Brain pericyte (primary cell): ENCODE measurements at regions not wholly inside any gene's neighbourhood (a gene's known extent, or its start where the extent isn't known, plus 50 kb on each side); places are given as distances from the start of the nearest gene placed in this dataset.
A peak's percentile ranks its signal among the peaks of the same experiment; 100 is the strongest.
"Not testable (repeated sequence)": the region's sequence is repeated elsewhere in the genome, so short reads cannot be mapped to it uniquely, and the experiment has no call there.

Source experiments
- DNase-seq: peaks from one replicate; pipeline ENCODE4 v3.0.0-alpha.2; 2012; ENCODE audit warnings: low read depth, low spot score

DNA sequence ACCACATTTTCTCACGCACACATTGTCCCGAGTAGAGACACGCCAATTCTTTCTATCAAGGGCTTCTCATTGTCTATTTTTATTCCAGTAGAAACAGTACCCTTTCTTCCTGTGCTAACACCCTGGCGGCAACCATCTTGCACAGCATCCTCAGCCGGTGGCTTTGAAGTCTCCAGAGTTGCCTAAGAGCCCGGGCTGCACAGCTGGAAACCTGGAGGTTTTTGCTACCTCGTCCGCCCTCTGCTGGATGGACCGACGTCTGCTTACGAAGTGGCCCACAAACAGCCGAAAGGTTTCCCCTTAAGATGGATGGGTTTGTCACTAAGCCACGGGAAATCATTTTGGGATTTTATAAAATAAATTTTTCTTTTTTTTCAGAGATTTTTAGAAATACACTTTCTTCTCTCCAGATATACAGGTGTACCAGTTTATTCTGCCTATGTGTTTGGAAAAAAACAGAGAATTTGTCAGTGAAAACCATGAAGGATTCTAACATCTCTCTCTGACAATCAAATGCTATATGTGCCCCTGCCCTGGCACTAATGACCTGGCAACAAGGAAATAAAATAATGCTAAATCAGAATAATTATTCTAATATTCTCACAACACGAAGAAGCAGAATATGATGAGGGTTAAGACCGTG lies 81.8 kb upstream of the FAM204A start:
- peak; percentile 61 for DNase-seq

DNA sequence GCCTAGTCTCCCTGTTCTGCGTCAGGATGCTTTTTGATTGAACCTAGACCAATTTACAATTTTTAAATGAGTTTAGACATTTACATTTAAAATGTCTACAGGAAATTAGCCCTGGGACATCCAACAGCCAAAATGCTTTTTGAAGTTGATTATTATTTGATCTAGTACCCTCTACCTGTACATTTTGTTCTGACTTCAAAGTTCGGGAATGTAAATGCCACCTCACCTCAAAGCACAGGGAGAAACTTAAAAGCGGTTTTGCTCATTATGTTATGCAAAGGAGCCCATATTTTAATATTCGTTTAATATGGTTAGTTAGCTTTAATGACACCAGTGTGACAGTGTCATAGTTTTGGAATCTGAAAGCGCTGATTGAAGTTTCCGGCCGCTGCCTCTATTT lies 80.1 kb upstream of the FAM204A start:
- no peak for DNase-seq

DNA sequence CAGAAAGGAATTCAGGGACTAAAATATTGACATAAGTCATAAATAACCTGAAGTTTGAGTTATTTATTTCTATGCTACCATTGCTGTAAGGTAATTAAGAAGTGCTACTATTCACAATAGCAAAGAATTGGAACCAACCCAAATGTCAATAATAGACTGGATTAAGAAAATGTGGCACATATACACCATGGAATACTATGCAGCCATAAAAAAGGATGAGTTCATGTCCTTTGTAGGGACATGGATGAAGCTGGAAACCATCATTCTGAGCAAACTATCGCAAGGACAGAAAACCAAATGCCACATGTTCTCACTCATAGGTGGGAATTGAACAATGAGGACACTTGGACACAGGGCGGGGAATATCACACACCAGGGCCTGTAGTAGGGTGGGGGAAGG lies 77.9 kb upstream of the FAM204A start:
- not testable (repeated sequence) for DNase-seq

DNA sequence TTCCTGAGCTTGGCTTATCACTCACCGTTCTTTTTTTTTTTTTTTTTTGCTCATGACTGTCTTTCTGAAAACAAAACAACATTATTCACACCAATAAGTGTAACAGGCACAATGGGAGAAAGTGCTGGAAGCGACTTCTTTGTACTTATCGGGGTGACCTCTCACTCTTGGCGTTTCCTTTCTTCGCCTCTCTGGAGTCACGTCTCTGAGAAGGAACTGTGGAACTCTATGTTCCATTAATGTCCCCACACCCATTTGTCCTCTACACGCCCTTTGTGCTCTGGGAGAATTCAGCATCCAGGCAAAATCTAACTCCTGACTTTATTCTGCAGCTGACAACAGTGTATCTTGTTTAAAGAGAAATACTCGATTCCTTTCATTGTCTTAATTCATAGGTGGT lies 70.8 kb upstream of the FAM204A start:
- no peak for DNase-seq

DNA sequence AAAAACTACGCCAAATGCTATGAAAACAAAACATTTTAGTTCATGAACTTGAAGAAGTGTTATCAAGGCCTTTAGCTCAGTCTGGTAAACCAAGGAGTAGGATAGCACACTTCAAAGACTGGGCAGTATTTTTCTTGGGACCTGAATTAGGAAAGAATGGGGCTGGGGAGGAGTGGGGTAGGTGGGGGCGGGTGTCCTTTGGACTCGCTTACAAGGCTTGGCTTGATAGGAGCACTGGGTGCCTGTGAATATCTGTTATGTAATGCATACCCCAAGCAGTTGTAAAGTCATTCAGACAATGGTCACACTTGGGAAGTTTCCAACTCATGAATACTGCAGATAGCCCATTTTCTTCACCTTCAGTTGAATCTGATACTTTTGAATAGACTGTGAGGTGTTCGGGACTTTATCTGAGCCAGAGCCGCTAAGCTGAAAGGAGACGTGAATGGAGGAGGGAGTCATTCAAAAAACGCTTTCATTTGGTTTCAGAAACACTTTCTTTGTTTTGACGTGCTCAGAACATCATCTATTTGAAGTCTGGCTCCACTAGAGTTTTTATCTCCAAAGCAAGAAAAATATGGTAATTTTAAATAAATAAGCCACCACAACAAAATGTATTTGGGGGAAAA lies 70.1 kb upstream of the FAM204A start:
- DNase-seq, result no peak

DNA sequence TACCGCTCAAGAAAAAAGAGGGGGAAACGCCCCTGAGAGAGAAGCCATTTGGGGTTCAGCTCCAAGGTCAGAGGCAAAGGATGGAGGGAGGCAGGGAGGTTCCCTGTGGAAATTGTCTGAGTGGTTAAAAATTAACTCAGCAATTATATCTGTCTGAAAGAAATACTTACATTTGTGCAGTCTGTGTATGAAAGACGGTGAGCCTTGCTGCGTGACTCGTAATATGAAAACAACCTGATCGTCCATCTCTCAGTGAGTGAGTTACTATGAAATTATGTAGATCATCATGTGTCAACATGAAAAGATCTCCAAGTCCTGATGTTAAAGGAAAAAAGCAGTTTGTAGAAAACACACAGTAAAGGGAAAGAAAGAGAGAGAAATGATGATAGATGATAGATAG lies 67.2 kb upstream of the FAM204A start:
- no peak for DNase-seq

DNA sequence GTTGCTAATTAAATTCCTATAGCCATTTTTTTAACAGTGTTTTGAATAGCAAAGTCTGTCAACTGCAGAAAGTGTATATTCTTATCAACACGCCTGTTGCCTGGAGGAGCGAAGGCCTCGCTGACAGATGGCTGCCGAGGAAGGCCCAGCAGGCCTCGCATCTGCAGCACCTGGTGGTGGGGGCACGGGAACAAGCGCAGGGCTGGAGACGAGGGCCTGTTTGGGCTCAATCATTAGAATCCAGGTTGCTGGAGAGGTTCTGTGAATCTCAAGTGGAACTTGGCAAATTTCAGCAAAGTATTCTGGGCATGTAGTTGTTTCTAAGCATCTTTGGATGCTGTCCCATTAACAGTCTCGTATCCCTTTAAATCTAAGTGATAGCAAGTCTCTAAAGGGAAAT lies 66.1 kb upstream of the FAM204A start:
- no peak for DNase-seq

DNA sequence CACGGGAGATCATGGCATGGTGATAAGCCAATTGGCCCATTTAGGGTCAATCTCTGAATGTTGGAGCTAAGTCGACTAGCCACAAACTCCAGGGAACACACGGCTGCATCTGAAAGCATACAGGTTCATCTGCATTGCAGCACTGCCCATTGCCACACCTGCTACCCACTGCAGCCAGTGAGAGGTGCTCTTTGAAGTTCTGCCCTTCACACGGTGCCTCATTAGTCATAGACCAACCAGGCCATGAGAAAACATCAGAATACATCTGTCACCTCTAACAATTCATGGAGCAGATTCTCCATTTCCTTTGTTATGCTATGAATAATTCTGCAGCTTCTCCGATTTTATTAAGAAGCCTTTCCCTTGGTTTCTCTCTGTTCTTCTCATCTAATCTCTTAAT lies 65.7 kb upstream of the FAM204A start:
- DNase-seq, result no peak

DNA sequence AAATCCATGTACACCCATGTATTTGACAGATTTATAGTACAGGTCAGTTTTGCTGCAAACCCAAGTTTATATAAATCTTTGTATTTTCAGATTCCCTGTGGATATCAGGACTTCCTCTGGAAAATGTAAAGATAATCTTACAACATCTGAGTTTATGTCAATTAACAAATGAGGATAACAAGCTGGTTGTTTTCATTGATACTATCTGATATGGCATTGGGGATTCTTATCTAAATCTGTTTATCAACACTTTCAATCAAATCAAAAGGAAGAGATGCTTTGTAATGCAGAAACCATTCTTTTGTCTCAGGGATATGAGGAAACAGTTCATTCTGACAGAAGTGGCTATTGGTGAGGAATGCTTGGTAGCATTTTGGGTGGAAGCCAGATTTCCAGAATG lies 64.9 kb upstream of the FAM204A start:
- DNase-seq, result no peak

DNA sequence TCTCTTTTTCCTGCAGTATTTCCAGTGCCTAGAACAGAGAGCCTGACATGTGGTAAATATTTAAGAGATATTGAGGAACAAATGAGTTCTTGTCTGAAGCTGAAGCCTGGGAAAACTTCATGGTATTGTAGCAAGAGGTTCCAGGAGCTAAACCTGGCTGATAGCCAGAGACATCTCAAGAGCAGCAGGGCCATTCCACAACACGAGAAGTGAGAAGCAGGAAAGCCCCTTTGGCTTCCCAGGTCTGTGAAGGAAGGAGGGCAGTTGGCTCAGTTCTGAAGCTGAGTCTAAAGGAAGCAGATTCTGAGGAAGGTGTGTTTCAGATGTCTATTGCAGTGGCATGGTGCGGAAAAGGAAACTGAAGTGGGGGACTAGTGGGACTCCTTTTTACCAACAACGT lies 63.8 kb upstream of the FAM204A start:
- no peak for DNase-seq

DNA sequence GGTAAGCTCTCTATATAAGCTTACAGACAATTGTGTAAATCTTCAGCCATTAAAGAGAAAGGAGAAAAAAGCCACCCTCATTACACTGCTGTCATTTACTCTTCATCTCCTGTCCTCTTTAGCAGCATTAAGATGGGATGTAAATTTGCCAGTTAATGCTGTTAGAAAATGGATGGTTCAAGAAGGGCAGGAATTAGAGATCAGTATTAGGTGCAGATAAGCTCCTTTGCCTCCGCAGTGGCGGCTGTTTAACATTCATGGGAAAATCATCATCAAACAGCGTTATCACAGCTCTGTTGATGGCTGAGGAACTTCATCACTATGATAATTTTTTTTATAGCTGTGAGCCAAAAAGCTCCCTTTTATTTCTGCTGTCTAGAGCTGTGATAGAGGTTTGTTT lies 61.8 kb upstream of the FAM204A start:
- DNase-seq, result no peak

DNA sequence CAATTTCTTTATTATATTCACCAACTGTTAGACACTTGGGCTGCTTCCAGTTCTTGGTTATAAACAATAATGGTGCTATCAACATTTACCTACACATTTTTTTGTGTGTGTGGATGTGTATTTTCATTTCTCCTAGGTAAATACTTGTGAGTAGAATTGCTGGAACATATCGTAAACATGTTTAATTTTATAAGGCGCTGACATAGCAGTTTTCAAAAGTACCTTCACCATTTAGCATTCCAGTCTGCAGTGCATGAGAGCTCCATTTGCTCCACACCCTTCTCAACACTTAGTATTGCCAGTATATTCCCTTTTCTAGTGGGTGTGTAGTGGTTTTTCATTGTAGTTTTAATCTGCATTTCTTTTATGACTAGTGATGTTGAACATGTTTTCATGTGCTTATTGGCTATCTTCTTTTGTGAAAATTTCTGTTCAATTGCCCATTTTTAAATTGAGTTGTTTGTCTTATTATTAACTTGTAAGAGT lies 59.6 kb upstream of the FAM204A start:
- no peak for DNase-seq

DNA sequence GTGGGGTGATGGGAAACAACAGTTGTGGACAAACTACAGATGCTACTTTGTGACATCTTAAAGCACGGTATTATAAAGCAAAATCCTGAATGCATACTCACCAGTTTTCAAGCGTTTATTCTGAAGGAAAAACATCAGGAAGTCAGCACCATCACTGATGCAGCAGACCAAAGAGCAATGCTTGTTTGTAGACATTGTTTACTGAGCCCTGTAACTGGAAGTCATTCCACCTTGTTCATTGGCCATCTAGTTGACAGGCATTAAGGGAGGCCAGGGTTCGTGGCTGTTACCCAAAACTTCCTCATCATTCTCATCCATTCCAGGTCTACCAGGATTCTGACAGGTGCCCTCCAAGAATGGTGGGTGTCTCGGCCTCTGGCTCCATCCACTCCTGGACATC lies 55.3 kb upstream of the FAM204A start:
- DNase-seq, result no peak

DNA sequence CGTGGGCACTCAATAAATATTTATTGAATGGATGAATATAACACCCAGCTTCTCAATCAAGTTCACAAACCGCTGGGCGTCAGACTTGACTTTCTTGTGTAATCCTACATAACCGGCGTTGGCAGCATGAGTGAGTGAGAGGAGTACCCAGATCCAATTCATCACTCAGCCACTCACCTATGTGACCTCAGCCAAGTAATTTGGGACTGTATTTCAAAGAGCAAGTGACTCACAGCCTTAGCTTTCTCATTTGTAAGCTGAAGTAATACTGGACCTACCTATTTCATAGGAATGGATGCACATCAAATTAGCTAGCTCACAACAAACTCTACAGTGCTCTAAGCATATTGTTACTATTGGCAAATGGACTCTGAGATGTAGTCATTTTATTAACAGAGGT lies 53.8 kb upstream of the FAM204A start:
- DNase-seq, result no peak

DNA sequence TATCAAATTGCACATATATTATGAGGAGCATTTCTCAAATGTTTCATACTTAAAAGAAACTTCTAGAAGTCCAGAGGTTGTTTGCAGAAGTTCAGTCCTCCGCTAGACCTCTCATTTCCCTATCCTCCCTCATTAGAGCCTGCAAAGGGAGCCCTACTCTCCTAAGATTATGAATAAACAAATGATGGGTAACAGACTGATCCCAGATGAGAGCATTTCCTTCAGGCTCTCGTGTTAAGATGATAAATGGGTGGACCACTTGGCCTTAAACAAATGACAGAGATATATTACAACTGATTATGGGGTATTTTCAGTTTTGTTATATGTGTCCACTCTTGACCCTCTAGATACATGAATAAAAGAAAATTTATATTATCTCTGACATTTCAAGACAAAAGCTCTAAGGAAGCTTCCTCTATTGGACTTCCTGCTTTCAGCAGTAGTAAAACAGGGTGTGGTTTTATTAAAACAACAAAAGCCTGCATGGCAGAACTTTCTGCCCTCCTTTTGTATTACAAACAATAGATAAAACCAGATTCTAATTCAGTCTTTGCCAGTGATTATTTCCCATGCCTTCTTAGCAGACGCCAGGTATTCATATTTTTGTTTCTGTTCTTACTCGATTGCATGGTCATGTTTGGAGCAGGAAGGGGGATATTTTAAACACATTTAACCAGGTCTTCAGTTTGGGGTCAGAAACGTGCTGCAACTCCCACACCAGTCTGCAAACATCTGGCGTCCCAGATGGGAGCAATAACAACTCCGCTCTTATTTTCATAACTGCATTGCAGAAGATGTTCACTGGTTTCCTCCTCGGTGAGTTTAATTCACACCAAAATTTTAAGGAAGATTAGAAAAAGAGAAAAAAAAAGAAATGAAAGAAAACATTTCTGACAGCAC lies 52.4 kb upstream of the FAM204A start:
- DNase-seq, result no peak

DNA sequence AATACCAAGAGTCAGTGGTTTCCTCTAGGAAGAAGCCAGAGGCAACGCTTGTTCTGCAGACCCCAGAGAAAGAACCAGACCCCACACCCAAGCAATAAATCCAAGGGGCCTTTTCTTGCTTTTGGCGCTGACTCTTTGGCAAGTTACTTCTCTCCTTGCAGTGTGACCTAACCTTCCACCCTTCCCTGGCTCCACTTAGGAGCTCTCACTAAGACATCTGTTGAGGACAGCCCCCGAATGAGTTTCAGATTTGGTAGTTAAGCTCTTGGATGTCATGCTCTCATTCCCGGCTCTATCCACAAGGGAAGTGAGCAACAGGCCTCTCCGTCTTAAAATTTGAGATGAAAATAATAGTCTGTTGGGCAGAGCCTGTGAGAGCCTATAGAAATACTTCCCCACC lies 50.6 kb upstream of the FAM204A start:
- no peak for DNase-seq
